ENCODE measurements at regions not wholly inside any gene's neighbourhood (a gene's known extent, or its start where the extent isn't known, plus 50 kb on each side); places are given as distances from the start of the nearest gene placed in this dataset.
A peak's percentile ranks its signal among the peaks of the same experiment; 100 is the strongest.

DNA sequence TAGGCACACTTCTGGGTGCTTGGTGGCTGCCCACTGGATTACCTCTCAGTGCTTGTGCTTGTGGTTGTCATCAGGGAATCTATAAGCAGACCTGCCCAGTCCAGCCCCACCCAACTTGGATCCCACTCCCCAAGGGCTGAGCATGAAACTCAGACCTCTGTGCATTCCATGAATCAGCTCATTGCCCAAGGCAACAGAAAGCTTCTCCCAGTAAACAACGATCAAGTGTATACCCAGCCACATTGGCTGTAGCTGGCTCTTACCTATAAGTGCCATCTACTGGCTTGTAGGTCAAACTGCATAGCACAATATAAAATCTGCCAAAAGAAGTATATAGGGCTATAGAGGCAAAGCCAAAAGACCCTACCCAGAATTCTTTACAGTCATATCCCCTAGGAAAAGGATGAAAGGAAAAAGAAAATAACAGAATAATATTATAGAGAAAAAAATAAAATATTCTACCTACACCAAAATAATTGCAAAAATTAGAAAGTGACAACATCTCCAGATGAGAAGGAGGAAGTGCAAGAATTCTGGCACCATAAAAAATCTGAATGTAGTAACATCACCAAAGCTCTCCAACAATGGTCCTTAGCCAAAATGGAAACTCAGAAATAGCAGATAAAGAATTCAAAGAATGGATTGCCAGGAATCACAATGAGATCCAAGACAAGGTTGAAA, 321.0 kb upstream of the TRPC7 start:
- DNase-seq, result no peak

GRCh38 chr5:136682986-136683385, 317.6 kb upstream of the TRPC7 start:
- no peak for DNase-seq

DNA sequence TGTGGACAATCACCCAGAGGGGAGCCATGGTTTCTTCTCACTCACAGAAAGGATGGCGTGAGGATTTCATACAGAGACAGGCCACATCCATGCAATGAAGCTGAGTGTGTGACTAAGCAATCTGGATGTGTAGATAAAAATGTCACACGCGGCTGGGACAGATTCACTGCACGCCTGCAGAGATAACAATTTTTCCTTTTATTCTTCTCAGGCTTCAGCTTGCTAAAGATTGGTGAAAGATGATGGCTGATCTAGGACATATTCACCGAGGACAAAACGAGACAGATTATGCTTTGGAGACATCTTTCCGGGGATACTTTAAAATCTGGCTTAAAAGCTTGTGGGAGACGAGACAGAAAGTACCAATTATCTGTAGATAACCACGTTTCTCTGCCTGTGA, 313.9 kb upstream of the TRPC7 start:
- DNase-seq, result no peak

DNA sequence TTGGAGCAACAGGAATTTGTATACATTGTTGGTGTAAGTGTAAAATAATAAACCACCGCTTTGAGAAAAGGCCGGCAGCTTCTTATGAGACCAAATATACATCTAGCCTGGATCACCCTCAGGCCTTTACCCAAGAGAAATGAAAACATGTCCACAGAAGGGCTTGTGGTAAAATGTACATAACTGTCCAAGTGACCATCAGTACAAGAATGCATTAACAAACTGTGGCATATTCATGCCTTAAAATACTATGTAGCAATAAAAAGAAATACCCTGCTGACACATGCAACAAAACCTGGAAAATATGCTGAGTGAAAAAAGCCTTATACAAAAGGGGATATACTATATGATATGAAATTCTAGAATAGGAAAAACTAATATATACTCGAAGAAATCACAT, 311.9 kb upstream of the TRPC7 start:
- DNase-seq, result no peak

- no peak for DNase-seq
Measured at GRCh38 chr5:136676685-136677084, 311.3 kb upstream of the TRPC7 start.

DNA sequence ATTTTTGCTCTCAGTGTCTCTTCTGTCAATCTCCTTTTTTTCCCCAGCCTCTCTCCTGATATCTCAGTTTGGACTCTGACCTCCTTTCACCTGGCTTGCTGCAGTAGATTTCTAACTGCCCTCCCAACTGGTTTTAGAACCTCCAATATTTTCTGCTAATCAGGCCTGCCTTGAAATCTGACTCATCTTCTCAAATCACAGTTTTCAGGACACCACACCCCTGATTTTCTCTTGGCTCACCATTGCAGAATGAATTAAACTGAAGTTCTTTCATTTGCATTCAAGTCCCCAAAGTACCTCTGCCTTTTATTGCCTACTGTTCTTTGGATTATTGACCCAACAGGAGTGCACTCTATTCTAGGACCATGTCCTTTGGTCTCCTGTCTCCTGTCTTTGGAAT, 310.4 kb upstream of the TRPC7 start:
- no peak for DNase-seq

DNA sequence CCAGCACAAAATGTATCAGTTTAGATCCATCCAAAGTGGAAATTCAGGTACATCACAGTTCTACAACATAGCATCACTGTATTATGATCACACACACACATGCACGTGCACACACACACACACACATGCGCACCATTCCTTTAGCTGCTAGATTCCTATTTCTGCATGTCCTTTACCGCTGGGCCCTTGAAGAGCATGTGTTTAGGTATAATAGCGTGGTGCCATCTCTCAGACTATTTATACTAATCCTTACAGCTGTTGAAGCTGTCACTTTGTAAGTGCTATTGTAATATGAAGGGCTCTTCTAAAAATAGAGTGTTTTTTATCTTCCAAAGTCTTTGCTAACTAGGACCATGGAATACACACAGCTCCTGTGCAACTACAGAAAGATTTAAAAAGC, 308.8 kb upstream of the TRPC7 start:
- DNase-seq, result no peak

- DNase-seq, result no peak
Measured at GRCh38 chr5:136667789-136668188, 302.4 kb upstream of the TRPC7 start.

DNA sequence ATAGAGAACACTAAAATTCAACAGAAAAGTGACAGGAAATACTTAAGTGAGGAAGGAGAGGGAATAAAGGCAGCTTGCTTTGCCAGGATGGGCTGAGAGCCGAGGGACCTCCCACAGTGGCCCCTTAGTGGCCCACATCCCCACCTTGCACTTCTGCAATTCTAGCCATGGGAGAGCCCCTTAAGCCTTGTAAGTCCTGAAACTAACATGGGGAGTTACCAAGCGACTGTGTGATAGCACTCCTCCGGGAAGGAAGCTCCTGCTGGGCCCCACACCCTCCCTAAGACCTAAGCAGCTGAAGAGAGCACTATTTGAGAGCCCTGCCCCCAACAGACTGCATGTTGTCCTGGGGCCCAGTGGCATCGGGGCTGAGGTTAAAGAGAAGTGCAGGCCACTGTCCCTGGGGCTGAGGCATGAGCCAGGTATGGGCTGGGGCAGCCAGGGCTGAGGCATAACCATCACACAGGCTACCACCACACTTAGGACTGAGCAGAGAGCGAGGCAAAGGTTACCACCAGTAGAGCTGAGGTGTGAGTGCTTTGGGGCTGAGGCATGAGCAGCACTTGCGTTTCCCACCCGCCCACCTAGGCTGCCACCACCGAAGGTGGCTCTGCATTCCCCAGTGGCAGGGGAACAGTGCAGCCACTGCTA, 301.8 kb upstream of the TRPC7 start:
- no peak for DNase-seq

- DNase-seq, result no peak
Measured at GRCh38 chr5:136665331-136665730, 300.0 kb upstream of the TRPC7 start.

- DNase-seq, result no peak
Measured at GRCh38 chr5:136661026-136661425, 295.7 kb upstream of the TRPC7 start.

DNA sequence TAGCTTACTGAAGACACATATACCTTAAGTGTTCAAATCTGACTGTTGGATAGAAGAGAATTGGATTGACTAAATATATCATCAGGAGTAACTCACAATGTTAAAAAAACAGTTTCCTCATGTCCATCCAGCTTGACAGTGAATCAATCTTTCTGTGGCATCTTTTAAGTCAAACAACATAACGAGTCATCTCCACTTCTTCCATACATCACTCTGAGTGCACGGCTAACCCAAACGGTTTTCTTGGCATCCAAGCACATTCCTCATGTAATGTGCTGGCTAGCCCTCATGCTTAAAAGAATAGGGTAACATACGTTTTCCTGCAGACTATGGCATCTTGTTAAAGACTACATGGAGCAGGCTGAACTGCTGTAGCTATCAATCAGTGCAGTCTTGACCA, 291.5 kb upstream of the TRPC7 start:
- no peak for DNase-seq

GRCh38 chr5:136655468-136655867, 290.1 kb upstream of the TRPC7 start:
- no peak for DNase-seq

DNA sequence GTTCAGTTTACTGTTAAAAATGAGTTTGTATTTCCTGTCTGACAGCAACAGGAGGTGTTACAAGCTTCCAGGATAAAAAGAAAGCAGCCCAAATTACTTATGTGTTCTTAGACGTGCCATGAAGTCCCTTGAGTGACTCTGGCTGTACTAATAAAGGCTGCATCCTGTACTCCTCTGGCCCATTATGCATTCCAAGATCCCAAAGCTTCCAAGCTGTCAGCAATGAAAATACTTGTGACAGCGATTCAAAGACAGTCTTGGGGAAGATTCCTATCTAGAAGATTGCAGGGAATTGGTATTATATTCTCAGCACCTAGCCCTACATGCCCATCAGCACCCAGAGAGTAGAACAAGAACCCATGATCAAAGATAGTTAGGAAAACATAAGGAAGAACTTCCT, 281.6 kb upstream of the TRPC7 start:
- DNase-seq, result no peak

DNA sequence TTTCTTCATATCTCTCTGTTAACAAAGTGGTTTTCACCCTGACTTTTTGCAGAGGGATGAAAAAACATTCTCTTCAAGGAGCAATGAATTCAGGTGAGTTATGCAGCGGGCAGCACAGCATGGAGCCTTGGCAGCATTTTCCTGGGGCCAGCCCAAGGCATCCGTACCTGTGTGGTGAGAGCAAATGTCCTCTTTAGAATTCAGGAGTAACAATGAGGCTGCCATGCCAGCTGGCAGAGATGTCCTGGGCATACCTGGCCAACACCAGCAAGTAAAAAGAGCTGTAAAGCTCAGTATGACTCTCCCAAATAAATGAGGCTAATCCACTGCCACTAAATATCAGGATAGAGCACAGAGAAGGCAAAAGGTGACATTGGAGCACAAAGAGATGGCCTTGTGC, 277.6 kb upstream of the TRPC7 start:
- peak in 2 of 14 donors; percentile 9 to 88 for DNase-seq

DNA sequence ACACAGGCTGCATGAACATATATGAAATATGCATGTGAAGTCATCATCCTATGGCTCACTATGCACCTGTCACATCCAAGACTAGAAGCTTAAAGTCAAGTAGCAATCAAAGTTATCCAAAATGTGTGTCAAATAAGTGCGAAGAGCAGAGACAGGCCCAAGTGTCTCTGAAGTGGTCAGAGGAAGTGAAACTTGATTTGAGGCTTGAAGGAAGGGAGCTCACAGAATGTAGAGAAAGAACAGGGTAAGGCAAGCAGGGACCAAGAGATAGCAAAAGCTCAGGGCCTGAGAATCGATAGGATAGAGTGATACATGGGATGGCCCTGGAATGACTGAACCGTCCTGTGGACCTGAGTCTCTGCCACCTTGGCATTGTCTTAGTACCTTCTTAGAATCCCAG, 274.3 kb upstream of the TRPC7 start:
- DNase-seq, result no peak

DNA sequence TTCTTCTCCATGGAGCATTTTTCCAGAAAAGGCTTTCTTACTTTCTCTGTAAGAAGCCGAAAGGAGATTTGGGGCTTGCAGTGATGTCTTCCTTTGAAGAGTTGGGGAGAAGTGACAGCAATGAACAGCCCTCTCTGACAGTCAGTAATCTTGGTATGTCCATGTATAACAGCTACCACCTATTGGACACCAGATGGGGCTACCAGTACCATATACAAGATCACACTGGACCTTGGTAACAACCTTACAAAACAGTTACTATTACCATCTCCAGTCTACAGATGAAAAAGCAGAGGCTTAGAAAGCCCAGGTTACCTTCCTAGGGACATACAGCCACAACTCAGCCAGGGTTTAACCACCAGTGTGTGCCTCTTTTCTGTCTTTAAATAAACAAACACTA, 272.7 kb upstream of the TRPC7 start:
- no peak for DNase-seq

DNA sequence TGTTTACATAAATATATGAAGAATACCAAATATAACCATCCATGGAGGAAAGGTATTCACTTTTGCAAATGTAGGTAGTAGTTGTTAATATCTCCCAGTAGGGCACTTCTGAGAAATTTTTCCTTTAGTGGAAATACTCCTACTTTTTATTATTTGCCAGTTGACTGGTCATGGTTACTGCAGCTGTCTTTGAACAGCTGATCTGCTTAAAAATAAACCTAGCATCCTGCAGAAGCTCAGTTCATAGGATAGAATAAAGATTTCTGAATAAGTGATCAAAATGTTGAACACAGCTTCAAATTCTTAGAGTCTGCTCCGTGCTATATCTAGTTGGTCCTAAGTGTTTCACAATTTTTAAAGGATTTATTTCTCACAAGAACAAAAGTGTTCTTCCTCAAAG, 270.7 kb upstream of the TRPC7 start:
- no peak for DNase-seq

GRCh38 chr5:136631186-136631585, 265.8 kb upstream of the TRPC7 start:
- no peak for DNase-seq

- DNase-seq, result peak in 3 of 14 donors; percentile 17 to 95 (median 41)
Measured at GRCh38 chr5:136629125-136629792, 263.9 kb upstream of the TRPC7 start.

GRCh38 chr5:136626531-136626930, 261.2 kb upstream of the TRPC7 start:
- DNase-seq, result peak in 1 of 14 donors; percentile 54

DNA sequence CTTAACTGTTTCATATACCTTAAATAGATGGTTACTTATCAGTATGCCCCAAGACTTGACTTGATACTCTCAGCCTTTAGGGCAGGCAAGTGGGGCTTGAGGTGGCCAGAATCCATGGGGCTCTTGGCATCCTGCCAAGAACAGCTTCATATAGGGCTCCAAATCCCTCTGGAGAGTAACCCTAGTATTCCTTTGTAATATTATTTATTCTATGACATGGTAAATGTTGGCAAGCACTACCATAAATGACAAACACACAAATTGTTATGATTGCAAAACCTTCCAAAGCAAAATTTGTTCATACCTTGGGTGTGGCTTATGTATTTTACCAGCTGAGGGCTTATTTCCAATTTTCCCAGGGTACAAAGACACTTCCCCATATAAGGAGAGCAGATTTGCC, 257.4 kb upstream of the TRPC7 start:
- no peak for DNase-seq

DNA sequence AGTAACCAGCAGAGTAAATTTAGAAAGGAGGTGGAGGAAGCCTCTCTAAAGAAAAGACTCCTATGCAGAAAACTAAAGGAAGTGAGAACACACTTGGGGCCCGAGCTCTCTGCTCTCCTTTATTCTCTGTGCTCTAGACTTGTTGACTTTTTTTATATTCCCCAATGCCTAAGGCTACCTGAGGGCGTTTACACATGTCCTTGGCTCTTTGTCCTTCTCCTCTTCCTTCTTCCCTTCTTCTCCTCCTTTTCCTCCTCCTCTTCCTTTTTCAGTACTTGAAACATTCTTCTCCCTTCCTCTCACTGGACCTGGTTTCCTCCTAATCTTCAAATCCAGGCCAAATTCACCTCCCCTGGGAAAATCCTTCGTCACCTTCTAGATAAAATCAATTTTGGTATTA, 256.4 kb upstream of the TRPC7 start:
- no peak for DNase-seq

- DNase-seq, result no peak
Measured at GRCh38 chr5:136620621-136621020, 255.3 kb upstream of the TRPC7 start.

All from C1 segment of cervical spinal cord (tissue), 14 donors.